SK-N-MC (cell line): ENCODE measurements at regions not wholly inside any gene's neighbourhood (a gene's known extent, or its start where the extent isn't known, plus 50 kb on each side); places are given as distances from the start of the nearest gene placed in this dataset.

Source experiments
- EZH2 ChIP-seq: fragments of 200-600 bp; sonication (generic); IDR thresholded peaks from one replicate; pipeline ENCODE4 v1.6.1; 2017; ENCODE audit warnings: antibody characterized with exemption
- FOXP2 ChIP-seq: optimal IDR thresholded peaks from 2 replicates; pipeline ENCODE3; 2011; ENCODE audit warnings: mild to moderate bottlenecking, moderate library complexity; ENCODE audit not compliant: insufficient read depth; ENCODE audit errors: extremely low read length, control extremely low read depth
- POLR2AphosphoS5 ChIP-seq: IDR thresholded peaks from 2 replicates; pipeline ENCODE4 v1.6.1; 2012; ENCODE audit warnings: mild to moderate bottlenecking, low read depth, low read length, borderline replicate concordance

GRCh38 chr20:16974855-16975162 is 226.7 kb downstream of the OTOR start:
- TF ChIP-seq POLR2AphosphoS5 (no peak), EZH2 (no peak), FOXP2 (no peak)
